ENCODE measurements at regions not wholly inside any gene's neighbourhood (a gene's known extent, or its start where the extent isn't known, plus 50 kb on each side); places are given as distances from the start of the nearest gene placed in this dataset.

GRCh38 chr2:238731961-238732360, 115.9 kb upstream of the TWIST2 start:
- TF ChIP-seq CTCF (IDR thresholded peaks at IDR 0.05; ENCODE audit: borderline replicate concordance, extremely low read depth, low read length, poor library complexity, severe bottlenecking) (no peak), EZH2 (IDR thresholded peaks at IDR 0.05; ENCODE audit: borderline replicate concordance, low read depth, low read length, severe bottlenecking) (no peak)

Measured in DND-41 (cell line).